ENCODE measurements at regions not wholly inside any gene's neighbourhood (a gene's known extent, or its start where the extent isn't known, plus 50 kb on each side); places are given as distances from the start of the nearest gene placed in this dataset.

DNA sequence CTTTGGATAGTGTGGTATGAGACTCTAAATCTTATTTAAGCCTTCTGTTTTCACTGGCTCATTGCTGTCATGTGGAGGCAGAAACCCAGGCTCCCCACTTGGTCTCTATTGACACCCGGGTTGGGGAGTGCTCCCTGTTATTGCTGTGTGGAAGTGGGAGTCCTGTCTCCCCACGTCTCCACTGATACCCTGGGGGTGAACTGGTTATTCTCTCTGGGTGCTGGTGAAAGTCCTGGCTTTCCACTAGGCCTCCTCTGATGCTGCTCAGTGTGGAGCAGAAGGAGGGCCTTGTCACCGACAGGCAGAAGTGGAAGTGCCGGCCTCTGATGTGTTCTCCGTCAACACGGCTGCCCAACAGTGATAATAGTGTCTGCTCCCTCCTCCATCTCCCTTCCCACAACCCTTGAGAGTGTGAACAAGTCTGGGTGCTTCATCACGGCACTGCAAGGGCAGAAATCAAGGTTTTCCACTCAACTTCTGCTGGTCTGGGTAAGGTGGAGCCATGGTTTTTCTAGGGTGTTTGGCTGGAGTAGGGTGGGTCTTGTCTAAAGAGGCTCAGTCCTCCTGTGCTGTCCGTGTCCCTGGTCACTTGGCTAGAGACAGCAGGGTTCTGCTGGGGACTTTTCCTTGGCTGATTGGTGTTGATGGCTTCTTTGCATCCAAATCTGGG, 240.7 kb upstream of the B3GAT1 start:
- Histone ChIP-seq H3K4me3 (no peak overlapping the region), H3K9me3 (no peaks in the 10 kb centered on the region), H3K4me1 (no peaks in the 10 kb centered on the region), H3K36me3 (no peaks in the 10 kb centered on the region), H3K27ac (no peak overlapping the region), H3K27me3 (peaks cover 0 to 15% (median 0%) of the 10 kb centered on the region in 3 donors)
- DNase-seq, result peak; percentile 24
- 84% methylated on average over 8 of the region's 8 CpGs for WGBS, 2 donors
- intact Hi-C loops (cut with DNase I), result no loop called here
- TF ChIP-seq EP300 (IDR thresholded peaks at IDR 0.05), result no peak

DNA sequence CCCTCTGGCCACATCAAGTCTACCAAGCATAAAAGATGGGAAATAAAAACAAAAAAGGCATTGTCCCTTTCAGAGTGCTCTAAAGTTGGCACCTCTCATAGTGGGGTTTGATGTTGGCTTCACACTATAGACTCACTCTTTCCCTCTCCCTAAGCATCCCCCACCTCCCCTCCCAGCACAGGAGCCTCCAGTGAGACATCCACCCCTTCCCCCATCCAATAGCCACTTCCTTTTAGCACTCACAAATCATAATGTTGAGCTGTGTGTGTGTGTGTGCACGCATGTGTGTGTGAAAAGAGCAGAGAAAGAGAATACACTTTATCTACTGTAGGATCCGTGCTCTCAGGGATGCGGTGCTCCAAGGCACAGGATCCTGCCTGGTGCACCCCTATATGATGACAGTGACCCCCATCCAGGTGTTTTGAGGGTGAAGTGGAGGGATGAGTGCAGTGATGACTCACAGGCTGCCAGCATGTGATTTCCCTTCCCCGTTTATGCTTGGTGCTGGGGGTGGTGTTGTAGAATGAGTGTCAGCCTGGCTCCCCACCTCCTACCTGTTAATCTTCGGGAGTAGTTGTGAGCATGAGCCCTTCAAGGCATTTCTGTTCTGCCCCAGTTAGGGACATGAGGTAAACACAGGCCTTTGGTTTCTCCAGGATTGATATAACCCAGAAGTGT, 235.2 kb upstream of the B3GAT1 start:
- no peaks in the 10 kb centered on the region for H3K36me3 ChIP-seq
- WGBS, 2 donors, result 55 to 56% methylated on average over 5 of the region's 5 CpGs
- H3K27ac ChIP-seq, result no peak overlapping the region
- TF ChIP-seq POLR2AphosphoS5 (IDR thresholded peaks at IDR 0.05), result no peak
- no peak for TF ChIP-seq EP300 (IDR thresholded peaks at IDR 0.05)
- no peak for TF ChIP-seq POLR2A (IDR thresholded peaks at IDR 0.05)
- TF ChIP-seq, protein P1, sequence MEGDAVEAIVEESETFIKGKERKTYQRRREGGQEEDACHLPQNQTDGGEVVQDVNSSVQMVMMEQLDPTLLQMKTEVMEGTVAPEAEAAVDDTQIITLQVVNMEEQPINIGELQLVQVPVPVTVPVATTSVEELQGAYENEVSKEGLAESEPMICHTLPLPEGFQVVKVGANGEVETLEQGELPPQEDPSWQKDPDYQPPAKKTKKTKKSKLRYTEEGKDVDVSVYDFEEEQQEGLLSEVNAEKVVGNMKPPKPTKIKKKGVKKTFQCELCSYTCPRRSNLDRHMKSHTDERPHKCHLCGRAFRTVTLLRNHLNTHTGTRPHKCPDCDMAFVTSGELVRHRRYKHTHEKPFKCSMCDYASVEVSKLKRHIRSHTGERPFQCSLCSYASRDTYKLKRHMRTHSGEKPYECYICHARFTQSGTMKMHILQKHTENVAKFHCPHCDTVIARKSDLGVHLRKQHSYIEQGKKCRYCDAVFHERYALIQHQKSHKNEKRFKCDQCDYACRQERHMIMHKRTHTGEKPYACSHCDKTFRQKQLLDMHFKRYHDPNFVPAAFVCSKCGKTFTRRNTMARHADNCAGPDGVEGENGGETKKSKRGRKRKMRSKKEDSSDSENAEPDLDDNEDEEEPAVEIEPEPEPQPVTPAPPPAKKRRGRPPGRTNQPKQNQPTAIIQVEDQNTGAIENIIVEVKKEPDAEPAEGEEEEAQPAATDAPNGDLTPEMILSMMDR (IDR thresholded peaks at IDR 0.05), result no peak
- intact Hi-C loops (cut with DNase I), result no loop called here
- H3K4me1 ChIP-seq, result peaks cover 0 to 18% (median 10%) of the 10 kb centered on the region in 4 donors
- peak; percentile 17 for DNase-seq
- no peaks in the 10 kb centered on the region for H3K27me3 ChIP-seq
- no peaks in the 10 kb centered on the region for H3K9me3 ChIP-seq
- H3K4me3 ChIP-seq, result no peak overlapping the region

DNA sequence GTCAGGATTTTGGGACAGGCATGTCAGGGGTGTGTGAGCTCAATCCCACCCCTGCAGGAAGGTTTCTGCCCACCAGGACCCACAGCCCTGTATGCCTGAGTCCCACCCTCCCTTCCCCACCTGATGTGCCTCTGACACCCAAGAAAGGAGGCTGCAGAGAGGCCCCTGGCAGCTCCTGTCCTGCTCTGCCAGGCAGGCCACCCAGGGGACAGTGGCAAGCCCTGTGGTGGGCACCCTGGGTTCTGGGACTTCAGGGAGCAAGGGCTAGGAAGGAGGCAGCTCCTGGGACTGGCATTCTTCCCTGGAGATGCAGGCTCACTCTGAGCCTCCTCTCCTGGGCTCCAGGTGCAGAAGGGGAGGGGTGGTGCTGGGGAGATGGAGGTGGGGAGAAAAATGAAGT, 234.5 kb upstream of the B3GAT1 start:
- Histone ChIP-seq H3K4me1 (peaks cover 0 to 18% (median 10%) of the 10 kb centered on the region in 4 donors), H3K36me3 (no peaks in the 10 kb centered on the region), H3K9me3 (no peaks in the 10 kb centered on the region), H3K27ac (no peak overlapping the region), H3K27me3 (no peaks in the 10 kb centered on the region), H3K4me3 (no peak overlapping the region)
- DNase-seq, result peak; percentile 29
- TF ChIP-seq POLR2A (IDR thresholded peaks at IDR 0.05) (no peak), POLR2AphosphoS5 (IDR thresholded peaks at IDR 0.05) (no peak), EP300 (IDR thresholded peaks at IDR 0.05) (no peak)
- TF ChIP-seq, protein P1 (IDR thresholded peaks at IDR 0.05), result no peak
- intact Hi-C loops (cut with DNase I), result no loop called here

DNA sequence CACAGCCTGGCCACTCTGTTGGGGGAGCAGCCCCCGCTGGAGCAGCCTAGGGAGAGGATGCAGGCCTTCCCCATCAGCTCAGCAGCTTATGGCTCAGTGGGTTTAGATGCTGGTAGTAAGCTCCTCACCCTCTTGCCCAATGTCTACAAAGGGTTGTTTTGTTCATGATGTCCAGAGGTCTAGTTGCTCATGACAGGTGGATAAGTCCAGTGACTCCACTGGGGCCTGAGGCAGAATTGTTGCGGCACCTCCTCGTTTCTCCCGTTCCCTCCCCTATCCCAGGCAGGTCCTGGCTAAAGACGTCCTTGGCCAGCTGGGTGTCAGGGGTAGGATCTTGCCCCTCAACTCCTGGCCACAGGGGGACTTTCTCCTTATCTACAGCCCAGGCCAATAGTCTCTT, 233.5 kb upstream of the B3GAT1 start:
- H3K36me3 ChIP-seq, result no peaks in the 10 kb centered on the region
- no peak overlapping the region for H3K27ac ChIP-seq
- H3K4me1 ChIP-seq, result peaks cover 0 to 18% (median 10%) of the 10 kb centered on the region in 4 donors
- no peaks in the 10 kb centered on the region for H3K27me3 ChIP-seq
- no peak overlapping the region for H3K4me3 ChIP-seq
- DNase-seq, result peak; percentile 12
- 81 to 88% methylated on average over 5 of the region's 5 CpGs for WGBS, 2 donors
- TF ChIP-seq POLR2A (IDR thresholded peaks at IDR 0.05) (no peak), POLR2AphosphoS5 (IDR thresholded peaks at IDR 0.05) (no peak), EP300 (IDR thresholded peaks at IDR 0.05) (no peak)
- TF ChIP-seq, protein P1 (IDR thresholded peaks at IDR 0.05), result no peak
- intact Hi-C loops (cut with DNase I), result no loop called here
- no peaks in the 10 kb centered on the region for H3K9me3 ChIP-seq

DNA sequence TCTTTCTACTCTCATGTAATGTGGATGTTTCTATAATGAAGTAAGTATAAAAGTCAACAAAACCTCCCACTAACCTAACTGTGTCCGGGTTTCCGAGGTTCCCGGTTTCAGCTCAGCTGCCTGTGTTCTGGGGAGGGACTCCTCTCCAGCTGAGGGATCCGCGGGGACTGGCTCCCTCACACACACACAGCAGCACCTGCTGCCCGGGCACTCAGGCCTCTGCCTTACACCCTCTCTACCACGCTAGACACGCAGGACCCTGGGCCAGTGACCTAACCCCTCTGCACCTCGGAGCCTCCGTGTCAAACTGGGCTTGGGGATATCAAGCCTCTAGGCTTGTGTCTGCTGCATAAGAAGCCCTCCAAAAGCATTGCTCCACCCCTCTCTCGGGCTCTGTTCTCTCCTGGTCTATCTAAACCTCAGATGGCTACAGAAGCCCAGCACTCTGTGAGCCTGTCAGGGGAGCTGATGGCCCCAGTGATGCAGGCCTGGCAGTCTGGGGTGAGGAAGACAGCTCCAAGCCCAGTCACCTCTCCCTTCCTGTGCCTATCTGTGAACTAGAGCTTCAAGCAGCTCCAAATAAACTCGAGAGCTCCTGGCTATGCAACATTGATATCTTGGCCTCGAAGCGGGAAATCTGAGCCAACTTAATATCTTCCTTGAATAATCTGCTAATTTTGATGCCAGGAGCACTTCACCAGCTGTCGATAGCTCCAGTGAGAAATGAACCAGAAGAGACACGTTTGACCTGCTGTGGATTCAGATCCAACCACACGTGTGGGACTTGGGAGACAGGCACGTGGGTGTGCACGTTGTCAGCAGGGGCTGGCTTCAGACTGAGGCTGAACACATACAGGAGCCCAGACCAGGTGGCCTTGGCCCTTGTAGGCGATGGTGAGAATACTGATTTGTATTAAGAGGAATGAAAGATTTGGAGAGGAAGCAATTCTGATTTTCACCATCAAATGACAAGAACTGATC, 232.7 kb upstream of the B3GAT1 start:
- 62 to 68% methylated on average over 20 of the region's 20 CpGs for WGBS, 2 donors
- intact Hi-C loops (cut with DNase I), result no loop called here
- no peak overlapping the region for H3K4me3 ChIP-seq
- DNase-seq, result peak; percentile 50
- no peak overlapping the region for H3K27ac ChIP-seq
- H3K27me3 ChIP-seq, result no peaks in the 10 kb centered on the region
- peaks cover 0 to 18% (median 10%) of the 10 kb centered on the region in 4 donors for H3K4me1 ChIP-seq
- no peaks in the 10 kb centered on the region for H3K9me3 ChIP-seq
- no peaks in the 10 kb centered on the region for H3K36me3 ChIP-seq
- TF ChIP-seq POLR2AphosphoS5 (IDR thresholded peaks at IDR 0.05), result no peak
- TF ChIP-seq POLR2A (IDR thresholded peaks at IDR 0.05), result no peak
- TF ChIP-seq, protein P1 (IDR thresholded peaks at IDR 0.05), result no peak

Data from sigmoid colon (tissue), 6 donors.